Mucosa of rectum (tissue), 2 donors: ENCODE measurements at regions not wholly inside any gene's neighbourhood (a gene's known extent, or its start where the extent isn't known, plus 50 kb on each side); places are given as distances from the start of the nearest gene placed in this dataset.

Experiments used
- H3K27ac ChIP-seq, 2 donors: one replicate each; pipeline ENCODE4 v1.7.0; 2013; ENCODE audit warnings: inconsistent platforms in 2 of 2, low read depth in 2 of 2, low read length in 2 of 2
- H3K27me3 ChIP-seq, 2 donors: one replicate each; pipeline ENCODE4 v1.7.0; 2013; ENCODE audit warnings: low read length in 2 of 2; ENCODE audit not compliant: control insufficient read depth in 2 of 2, insufficient read depth in 2 of 2
- H3K36me3 ChIP-seq, 2 donors: one replicate each; pipeline ENCODE4 v1.7.0; 2013; ENCODE audit warnings: low read length in 2 of 2; ENCODE audit not compliant: control insufficient read depth in 2 of 2, insufficient read depth in 2 of 2
- H3K4me1 ChIP-seq, 2 donors: one replicate each; pipeline ENCODE4 v1.7.0; 2013; ENCODE audit warnings: low read length in 2 of 2, mild to moderate bottlenecking in 1 of 2; ENCODE audit not compliant: control insufficient read depth in 2 of 2, insufficient read depth in 2 of 2
- H3K4me3 ChIP-seq, 2 donors: one replicate each; pipeline ENCODE4 v1.7.0; 2013; ENCODE audit warnings: low read length in 2 of 2
- H3K9ac ChIP-seq, 2 donors: one replicate each; pipeline ENCODE4 v1.7.0; 2013; ENCODE audit warnings: low read length in 2 of 2, low read depth in 1 of 2, mild to moderate bottlenecking in 1 of 2
- H3K9me3 ChIP-seq, 2 donors: one replicate each; pipeline ENCODE4 v1.7.0; 2013; ENCODE audit warnings: low read length in 2 of 2; ENCODE audit not compliant: control insufficient read depth in 2 of 2
- donor health status: healthy.
- donor health status: Normal muscosa, but diverticular disease.

DNA sequence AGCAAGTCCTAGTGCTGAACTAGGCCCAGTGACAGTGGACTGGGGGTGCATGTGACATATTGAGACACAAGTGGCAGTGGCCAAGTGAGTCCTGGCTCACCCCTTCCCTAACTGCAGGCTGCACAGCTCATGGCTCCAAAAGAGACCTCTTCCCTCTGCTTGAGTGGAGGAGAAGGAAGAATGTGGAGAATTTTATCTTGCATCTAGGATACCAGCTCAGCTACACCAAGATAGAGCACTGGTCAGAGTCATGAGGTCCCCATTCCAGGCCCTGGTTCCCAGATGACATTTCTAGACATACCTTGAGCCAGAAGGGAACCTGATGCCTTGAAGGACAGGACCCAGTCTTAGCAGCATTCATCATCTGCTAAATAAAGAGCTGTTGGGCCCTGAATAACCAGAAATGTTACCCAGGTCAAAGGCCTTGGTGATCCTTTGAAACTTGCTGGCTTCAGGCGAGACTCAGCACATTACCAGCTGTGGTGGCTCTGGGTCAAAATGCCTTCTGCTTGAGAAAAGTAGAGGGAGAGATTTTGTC, 114.5 kb downstream of the CDC14C start:
- H3K27me3 ChIP-seq = no peaks in the 10 kb centered on the region
- no peaks in the 10 kb centered on the region for H3K4me1 ChIP-seq
- H3K9me3 ChIP-seq = no peaks in the 10 kb centered on the region

DNA sequence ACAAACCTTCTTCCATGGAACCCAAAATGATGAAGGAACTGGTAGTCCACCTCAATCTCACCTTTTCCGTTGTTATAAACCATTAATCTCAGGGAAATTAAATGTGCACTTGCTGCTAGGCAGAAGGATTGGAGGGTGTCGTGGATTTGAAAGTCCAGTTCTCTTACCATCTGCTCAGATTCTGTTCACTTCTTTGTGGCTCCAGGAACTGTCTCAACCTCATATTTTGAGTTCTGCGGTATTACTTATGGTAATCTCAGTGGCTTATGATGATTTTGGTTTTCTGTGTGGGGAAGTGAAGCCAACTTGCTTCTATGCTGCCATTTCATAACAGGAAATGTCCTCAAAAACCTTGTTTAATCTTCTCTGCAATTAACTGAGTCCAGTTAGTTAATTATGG, 136.4 kb downstream of the CDC14C start:
- Histone ChIP-seq H3K9me3 (no peaks in the 10 kb centered on the region), H3K4me3 (no peak overlapping the region), H3K9ac (no peak overlapping the region), H3K27ac (no peak overlapping the region), H3K36me3 (no peaks in the 10 kb centered on the region), H3K4me1 (no peaks in the 10 kb centered on the region), H3K27me3 (no peaks in the 10 kb centered on the region)

More for the DNA sequence above, 114.5 kb downstream of the CDC14C start:
- Histone ChIP-seq H3K9ac (no peak overlapping the region), H3K27ac (no peak overlapping the region), H3K4me3 (no peak overlapping the region), H3K36me3 (no peaks in the 10 kb centered on the region)

DNA sequence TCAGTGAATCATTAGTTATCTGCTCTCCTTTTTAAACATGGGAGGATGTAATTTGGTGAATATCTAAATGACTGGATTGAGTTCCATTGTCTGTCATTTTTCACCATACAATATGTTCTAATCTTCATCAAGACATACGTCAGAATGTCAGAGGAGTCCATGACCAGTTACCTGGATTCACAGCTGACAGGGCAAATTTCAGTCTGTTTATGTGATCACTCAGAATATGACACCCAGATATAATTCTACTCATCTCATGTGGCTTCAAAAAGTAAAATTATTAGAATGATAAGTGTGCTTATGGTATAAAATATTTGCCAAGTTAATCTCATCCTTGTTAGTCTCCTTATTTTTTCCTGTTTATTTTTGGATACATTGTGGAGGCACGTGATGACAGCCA, 150.2 kb downstream of the CDC14C start:
- Histone ChIP-seq H3K36me3 (no peaks in the 10 kb centered on the region), H3K4me1 (no peaks in the 10 kb centered on the region), H3K4me3 (no peak overlapping the region), H3K27ac (no peak overlapping the region), H3K27me3 (no peaks in the 10 kb centered on the region), H3K9me3 (no peaks in the 10 kb centered on the region), H3K9ac (no peak overlapping the region)

DNA sequence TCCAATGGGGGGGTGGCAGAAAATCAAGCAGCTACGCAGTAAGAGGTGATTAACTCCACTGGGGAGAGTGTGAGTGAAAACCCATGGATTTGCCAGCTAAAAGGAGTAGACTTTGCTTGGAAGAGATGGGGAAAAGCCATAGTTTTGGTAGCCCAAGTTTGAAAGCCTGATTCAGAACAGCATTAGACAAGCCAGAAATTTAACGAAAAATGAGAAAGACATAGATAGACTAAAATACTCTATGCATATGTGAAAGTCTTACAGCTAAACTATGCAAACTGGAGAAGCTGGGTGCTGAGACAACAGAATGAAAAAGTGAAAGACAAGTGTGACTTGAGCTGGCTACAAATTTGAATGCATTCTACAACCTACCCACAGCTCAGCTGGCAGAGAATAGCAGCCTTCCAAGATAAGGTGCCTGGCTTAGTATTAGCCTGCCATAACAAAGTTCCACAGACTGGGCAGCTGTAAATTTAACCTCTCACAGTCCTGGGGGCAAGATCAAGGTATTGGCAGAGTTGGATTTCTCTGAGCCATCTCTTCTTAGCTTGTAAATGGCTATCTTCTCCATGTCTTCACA, 156.6 kb downstream of the CDC14C start:
- H3K27ac ChIP-seq = no peak overlapping the region
- H3K27me3 ChIP-seq = no peaks in the 10 kb centered on the region
- no peak overlapping the region for H3K4me3 ChIP-seq
- no peaks in the 10 kb centered on the region for H3K9me3 ChIP-seq
- H3K9ac ChIP-seq = no peak overlapping the region
- no peaks in the 10 kb centered on the region for H3K4me1 ChIP-seq
- no peaks in the 10 kb centered on the region for H3K36me3 ChIP-seq

DNA sequence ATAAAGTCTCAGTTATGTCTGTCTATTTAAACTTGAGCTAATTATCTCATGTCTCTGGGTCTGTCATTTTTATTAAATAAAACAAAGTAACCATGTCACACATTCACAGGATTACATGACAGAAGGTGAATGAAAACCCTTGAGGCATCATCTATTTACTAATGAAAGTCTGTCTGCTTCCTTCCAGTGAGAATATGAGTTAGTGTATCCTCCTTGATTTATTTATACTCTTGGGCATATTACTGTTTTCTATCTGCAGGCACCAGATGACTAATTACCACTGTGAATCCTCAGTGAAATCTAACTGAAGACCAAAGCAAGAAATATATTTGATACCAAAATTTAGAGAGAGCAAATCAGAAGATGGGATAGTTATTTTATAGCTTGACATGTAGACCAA, 163.7 kb downstream of the CDC14C start:
- no peak overlapping the region for H3K9ac ChIP-seq
- no peak overlapping the region for H3K4me3 ChIP-seq
- no peaks in the 10 kb centered on the region for H3K36me3 ChIP-seq
- H3K4me1 ChIP-seq = no peaks in the 10 kb centered on the region
- H3K27me3 ChIP-seq = no peaks in the 10 kb centered on the region
- no peak overlapping the region for H3K27ac ChIP-seq
- no peaks in the 10 kb centered on the region for H3K9me3 ChIP-seq

DNA sequence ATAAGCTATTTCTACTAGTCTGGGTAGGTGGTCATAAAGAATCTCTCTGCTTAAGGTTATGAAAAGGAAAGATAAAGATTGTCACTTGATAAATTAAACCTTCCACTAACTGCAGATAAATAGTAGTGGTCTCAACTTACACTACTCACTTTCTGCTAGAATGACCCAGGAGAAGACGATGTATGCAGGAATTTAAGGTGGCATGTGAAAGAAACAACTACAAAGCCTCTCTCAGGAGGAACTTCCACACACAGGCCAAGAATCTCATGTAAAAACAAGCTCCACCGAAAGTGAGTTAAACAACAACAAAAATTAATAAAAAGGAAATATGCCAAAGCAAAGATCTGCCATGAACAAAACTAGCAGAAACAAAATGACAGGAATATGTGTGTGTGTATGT, 165.4 kb downstream of the CDC14C start:
- H3K27me3 ChIP-seq = no peaks in the 10 kb centered on the region
- H3K9me3 ChIP-seq = no peaks in the 10 kb centered on the region
- no peaks in the 10 kb centered on the region for H3K4me1 ChIP-seq
- no peaks in the 10 kb centered on the region for H3K36me3 ChIP-seq
- no peak overlapping the region for H3K4me3 ChIP-seq
- no peak overlapping the region for H3K9ac ChIP-seq
- H3K27ac ChIP-seq = no peak overlapping the region

DNA sequence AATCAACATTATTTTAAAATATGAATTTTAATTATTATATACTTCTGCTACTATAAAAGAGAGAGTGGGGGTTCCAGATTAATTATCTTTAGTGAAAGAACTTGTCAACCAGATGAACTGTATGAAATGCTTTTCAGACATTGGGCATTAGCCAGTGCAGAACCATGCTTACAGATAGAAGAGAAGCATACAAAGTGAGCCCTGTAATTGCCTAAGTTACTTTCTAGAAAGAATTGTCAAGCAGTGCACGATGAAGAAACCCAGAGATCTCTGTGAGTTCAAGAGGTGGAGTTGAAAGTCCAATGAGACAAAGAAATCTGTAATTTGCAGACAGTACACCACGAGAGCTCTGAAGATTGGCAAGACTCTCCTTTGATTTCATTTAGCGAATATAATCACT, 166.7 kb downstream of the CDC14C start:
- H3K36me3 ChIP-seq = no peaks in the 10 kb centered on the region
- no peaks in the 10 kb centered on the region for H3K9me3 ChIP-seq
- H3K4me3 ChIP-seq = no peak overlapping the region
- no peak overlapping the region for H3K27ac ChIP-seq
- no peak overlapping the region for H3K9ac ChIP-seq
- no peaks in the 10 kb centered on the region for H3K4me1 ChIP-seq
- no peaks in the 10 kb centered on the region for H3K27me3 ChIP-seq

DNA sequence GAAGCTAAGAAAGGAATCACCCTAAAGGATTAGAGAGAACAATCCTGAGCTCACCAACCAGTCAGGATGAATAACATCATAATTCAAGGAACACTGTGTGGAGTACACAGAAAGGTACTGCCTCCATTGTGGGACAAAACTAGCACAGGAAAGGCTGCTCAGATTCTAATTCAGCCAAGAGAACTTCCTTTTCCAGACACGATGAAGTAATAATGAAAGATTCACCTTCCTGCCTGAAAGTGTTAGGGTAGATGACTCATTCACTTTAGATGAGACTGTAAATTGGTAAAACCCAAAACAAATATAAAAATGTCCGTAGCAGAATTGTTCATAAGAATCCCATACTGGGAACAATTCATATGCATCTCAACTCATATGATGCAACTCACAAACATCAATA, 167.2 kb downstream of the CDC14C start:
- Histone ChIP-seq H3K9ac (no peak overlapping the region), H3K27me3 (no peaks in the 10 kb centered on the region), H3K4me1 (no peaks in the 10 kb centered on the region), H3K27ac (no peak overlapping the region), H3K9me3 (no peaks in the 10 kb centered on the region), H3K36me3 (no peaks in the 10 kb centered on the region), H3K4me3 (no peak overlapping the region)

DNA sequence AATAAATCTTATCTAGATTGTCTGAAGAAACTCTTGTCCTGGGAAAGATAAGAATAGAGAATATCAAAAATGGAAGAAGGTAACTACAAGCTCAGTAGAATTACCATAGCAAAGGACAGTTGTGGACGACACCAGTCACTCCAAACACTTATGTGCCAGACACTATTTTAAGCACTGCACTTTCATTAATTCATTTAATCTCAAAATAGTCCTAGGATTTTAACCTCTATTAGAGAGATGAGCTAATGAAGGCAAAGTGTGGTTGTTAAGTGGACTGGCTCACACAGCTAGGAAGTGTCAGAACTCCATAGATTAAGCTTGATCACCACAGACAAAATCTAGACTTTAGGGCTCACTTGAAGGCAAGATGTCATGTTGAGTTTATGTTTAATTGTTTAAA, 168.9 kb downstream of the CDC14C start:
- Histone ChIP-seq H3K27me3 (no peaks in the 10 kb centered on the region), H3K4me1 (no peaks in the 10 kb centered on the region), H3K36me3 (no peaks in the 10 kb centered on the region), H3K9ac (no peak overlapping the region), H3K9me3 (no peaks in the 10 kb centered on the region), H3K27ac (no peak overlapping the region), H3K4me3 (no peak overlapping the region)

DNA sequence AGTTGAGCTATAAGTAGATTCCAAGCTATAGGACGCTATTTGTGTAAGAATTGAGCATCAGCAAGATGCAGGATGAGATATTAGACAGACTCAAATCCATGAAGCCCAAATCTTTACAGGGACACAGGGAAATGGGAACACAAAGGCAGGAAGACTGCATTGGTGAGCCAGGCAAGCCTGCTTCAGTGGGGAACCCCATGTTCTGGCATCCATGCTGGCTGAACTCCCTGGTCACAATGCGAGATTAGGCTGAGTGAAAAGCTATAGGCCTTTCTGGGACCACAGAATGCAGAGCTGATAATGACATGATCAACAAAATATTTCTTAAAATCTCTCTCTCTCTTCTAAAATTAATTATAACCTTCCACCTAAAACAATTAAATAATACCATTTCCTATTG, 170.5 kb downstream of the CDC14C start:
- H3K9me3 ChIP-seq = no peaks in the 10 kb centered on the region

More for the DNA sequence above, 170.5 kb downstream of the CDC14C start:
- Histone ChIP-seq H3K4me1 (no peaks in the 10 kb centered on the region), H3K27me3 (no peaks in the 10 kb centered on the region), H3K4me3 (no peak overlapping the region), H3K36me3 (no peaks in the 10 kb centered on the region), H3K9ac (no peak overlapping the region), H3K27ac (no peak overlapping the region)
